ENCODE measurements at regions not wholly inside any gene's neighbourhood (a gene's known extent, or its start where the extent isn't known, plus 50 kb on each side); places are given as distances from the start of the nearest gene placed in this dataset.

- ChIA-PET POLR2A (no interaction called here), CTCF (no interaction called here)
- no peak overlapping the region for H3K4me3 ChIP-seq (ENCODE audit: low read depth, low read length)
- DNase-seq (ENCODE audit: low read depth, low spot score): no peak
- TF ChIP-seq CTCF (IDR thresholded peaks at IDR 0.05; ENCODE audit: insufficient read depth, low read length, missing control alignments): no peak
Observed at GRCh38 chr2:5594249-5594695, 97.9 kb upstream of the SOX11 start.

- DNase-seq (ENCODE audit: low read depth, low spot score): no peak
- CTCF ChIA-PET: no interaction called here
- POLR2A ChIA-PET: no interaction called here
- no peak overlapping the region for H3K4me3 ChIP-seq (ENCODE audit: low read depth, low read length)
- TF ChIP-seq CTCF (IDR thresholded peaks at IDR 0.05; ENCODE audit: insufficient read depth, low read length, missing control alignments): no peak
Observed at GRCh38 chr2:5596868-5597267, 95.3 kb upstream of the SOX11 start.

GRCh38 chr2:5598156-5598555 lies 94.0 kb upstream of the SOX11 start:
- DNase-seq (ENCODE audit: low read depth, low spot score): no peak
- POLR2A ChIA-PET: no interaction called here
- H3K4me3 ChIP-seq (ENCODE audit: low read depth, low read length): no peak overlapping the region
- TF ChIP-seq CTCF (IDR thresholded peaks at IDR 0.05; ENCODE audit: insufficient read depth, low read length, missing control alignments): no peak
- CTCF ChIA-PET: no interaction called here

- POLR2A ChIA-PET: no interaction called here
- CTCF ChIA-PET: no interaction called here
- TF ChIP-seq CTCF (IDR thresholded peaks at IDR 0.05; ENCODE audit: insufficient read depth, low read length, missing control alignments): no peak
- no peak overlapping the region for H3K4me3 ChIP-seq (ENCODE audit: low read depth, low read length)
- no peak for DNase-seq (ENCODE audit: low read depth, low spot score)
Observed at GRCh38 chr2:5609201-5609600, 83.0 kb upstream of the SOX11 start.

GRCh38 chr2:5612666-5613065 lies 79.5 kb upstream of the SOX11 start:
- TF ChIP-seq CTCF (IDR thresholded peaks at IDR 0.05; ENCODE audit: insufficient read depth, low read length, missing control alignments): no peak
- DNase-seq (ENCODE audit: low read depth, low spot score): no peak
- POLR2A ChIA-PET: no interaction called here
- CTCF ChIA-PET: no interaction called here
- no peak overlapping the region for H3K4me3 ChIP-seq (ENCODE audit: low read depth, low read length)

GRCh38 chr2:5616019-5616418 lies 76.2 kb upstream of the SOX11 start:
- TF ChIP-seq CTCF (IDR thresholded peaks at IDR 0.05; ENCODE audit: insufficient read depth, low read length, missing control alignments): no peak
- ChIA-PET CTCF (no interaction called here), POLR2A (no interaction called here)
- no peak for DNase-seq (ENCODE audit: low read depth, low spot score)
- no peak overlapping the region for H3K4me3 ChIP-seq (ENCODE audit: low read depth, low read length)

Measured in AG04449 (cell line).